ENCODE measurements at regions not wholly inside any gene's neighbourhood (a gene's known extent, or its start where the extent isn't known, plus 50 kb on each side); places are given as distances from the start of the nearest gene placed in this dataset.

DNA sequence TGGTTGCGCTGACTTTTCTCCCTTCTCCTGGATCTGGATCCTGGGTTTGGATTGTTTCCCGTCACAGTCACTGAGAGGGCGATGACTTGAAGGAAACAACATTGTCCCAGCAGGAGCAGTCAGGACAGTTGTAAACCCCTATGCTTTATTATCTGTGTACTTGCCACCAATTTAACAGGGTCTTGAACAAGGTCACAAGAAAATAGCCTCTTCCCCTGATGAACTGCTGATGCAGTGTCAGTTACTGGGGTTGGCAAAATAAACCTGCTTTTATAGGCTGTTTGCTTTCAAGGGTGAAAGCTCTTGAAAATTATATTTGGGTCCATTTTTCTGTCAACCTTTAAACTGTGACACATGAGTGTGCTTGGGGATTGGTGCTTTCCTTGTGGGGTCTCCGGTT is 238.9 kb downstream of the ACTR3B start:
- TF ChIP-seq EP300 (IDR thresholded peaks at IDR 0.05): no peak
- TF ChIP-seq, protein P1, sequence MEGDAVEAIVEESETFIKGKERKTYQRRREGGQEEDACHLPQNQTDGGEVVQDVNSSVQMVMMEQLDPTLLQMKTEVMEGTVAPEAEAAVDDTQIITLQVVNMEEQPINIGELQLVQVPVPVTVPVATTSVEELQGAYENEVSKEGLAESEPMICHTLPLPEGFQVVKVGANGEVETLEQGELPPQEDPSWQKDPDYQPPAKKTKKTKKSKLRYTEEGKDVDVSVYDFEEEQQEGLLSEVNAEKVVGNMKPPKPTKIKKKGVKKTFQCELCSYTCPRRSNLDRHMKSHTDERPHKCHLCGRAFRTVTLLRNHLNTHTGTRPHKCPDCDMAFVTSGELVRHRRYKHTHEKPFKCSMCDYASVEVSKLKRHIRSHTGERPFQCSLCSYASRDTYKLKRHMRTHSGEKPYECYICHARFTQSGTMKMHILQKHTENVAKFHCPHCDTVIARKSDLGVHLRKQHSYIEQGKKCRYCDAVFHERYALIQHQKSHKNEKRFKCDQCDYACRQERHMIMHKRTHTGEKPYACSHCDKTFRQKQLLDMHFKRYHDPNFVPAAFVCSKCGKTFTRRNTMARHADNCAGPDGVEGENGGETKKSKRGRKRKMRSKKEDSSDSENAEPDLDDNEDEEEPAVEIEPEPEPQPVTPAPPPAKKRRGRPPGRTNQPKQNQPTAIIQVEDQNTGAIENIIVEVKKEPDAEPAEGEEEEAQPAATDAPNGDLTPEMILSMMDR (IDR thresholded peaks at IDR 0.05): no peak
- TF ChIP-seq POLR2A (IDR thresholded peaks at IDR 0.05): no peak
